ENCODE measurements at regions not wholly inside any gene's neighbourhood (a gene's known extent, or its start where the extent isn't known, plus 50 kb on each side); places are given as distances from the start of the nearest gene placed in this dataset.
A peak's percentile ranks its signal among the peaks of the same experiment; 100 is the strongest.

- no peak for DNase-seq (ENCODE audit: insufficient read length, low spot score)
- no peak for FAIRE-seq
These were observed 147.4 kb downstream of the IL15 start for GRCh38 chr4:141783770-141784169.

- no peak for FAIRE-seq
- DNase-seq (ENCODE audit: insufficient read length, low spot score), result no peak
These were observed 150.6 kb downstream of the IL15 start for GRCh38 chr4:141786946-141787345.

GRCh38 chr4:141788169-141788915 lies 152.0 kb downstream of the IL15 start:
- DNase-seq (ENCODE audit: insufficient read length, low spot score) (no peak), FAIRE-seq (no peak)

GRCh38 chr4:141789716-141790115 lies 153.3 kb downstream of the IL15 start:
- no peak for FAIRE-seq
- DNase-seq (ENCODE audit: insufficient read length, low spot score), result no peak

GRCh38 chr4:141792164-141792563 lies 155.8 kb downstream of the IL15 start:
- FAIRE-seq, result no peak
- no peak for DNase-seq (ENCODE audit: insufficient read length, low spot score)

GRCh38 chr4:141797966-141798365 lies 161.6 kb downstream of the IL15 start:
- FAIRE-seq (no peak), DNase-seq (ENCODE audit: insufficient read length, low spot score) (no peak)

GRCh38 chr4:141801558-141801957 lies 165.2 kb downstream of the IL15 start:
- FAIRE-seq (no peak), DNase-seq (ENCODE audit: insufficient read length, low spot score) (no peak)

GRCh38 chr4:141802333-141802732 lies 165.9 kb downstream of the IL15 start:
- DNase-seq (ENCODE audit: insufficient read length, low spot score), result peak; percentile 12
- FAIRE-seq, result no peak

GRCh38 chr4:141804836-141805235 lies 168.5 kb downstream of the IL15 start:
- FAIRE-seq, result no peak

GRCh38 chr4:141807103-141807891 lies 170.9 kb downstream of the IL15 start:
- FAIRE-seq (peak; percentile 13), DNase-seq (ENCODE audit: insufficient read length, low spot score) (no peak)

More at GRCh38 chr4:141804836-141805235, 168.5 kb downstream of the IL15 start:
- DNase-seq (ENCODE audit: insufficient read length, low spot score), result no peak

- no peak for FAIRE-seq
- DNase-seq (ENCODE audit: insufficient read length, low spot score), result no peak
These were observed 173.8 kb downstream of the IL15 start for GRCh38 chr4:141810038-141810711.

- no peak for FAIRE-seq
- no peak for DNase-seq (ENCODE audit: insufficient read length, low spot score)
These were observed 174.5 kb downstream of the IL15 start for GRCh38 chr4:141810712-141811375.

- no peak for DNase-seq (ENCODE audit: insufficient read length, low spot score)
- FAIRE-seq, result no peak
These were observed 175.8 kb downstream of the IL15 start for GRCh38 chr4:141812158-141812557.

- FAIRE-seq (no peak), DNase-seq (ENCODE audit: insufficient read length, low spot score) (no peak)
These were observed 178.1 kb downstream of the IL15 start for GRCh38 chr4:141814499-141814898.

GRCh38 chr4:141815646-141816045 lies 179.3 kb downstream of the IL15 start:
- no peak for DNase-seq (ENCODE audit: insufficient read length, low spot score)
- no peak for FAIRE-seq

GRCh38 chr4:141826260-141826659 lies 189.9 kb downstream of the IL15 start:
- no peak for DNase-seq (ENCODE audit: insufficient read length, low spot score)
- no peak for FAIRE-seq

GRCh38 chr4:141833209-141833608 lies 196.8 kb downstream of the IL15 start:
- FAIRE-seq (no peak), DNase-seq (ENCODE audit: insufficient read length, low spot score) (no peak)

GRCh38 chr4:141840299-141840986 lies 204.1 kb downstream of the IL15 start:
- no peak for FAIRE-seq
- no peak for DNase-seq (ENCODE audit: insufficient read length, low spot score)

- DNase-seq (ENCODE audit: insufficient read length, low spot score) (no peak), FAIRE-seq (no peak)
These were observed 206.8 kb downstream of the IL15 start for GRCh38 chr4:141843136-141843535.

GRCh38 chr4:141845901-141846300 lies 209.5 kb downstream of the IL15 start:
- DNase-seq (ENCODE audit: insufficient read length, low spot score) (no peak), FAIRE-seq (no peak)
